ENCODE measurements at regions not wholly inside any gene's neighbourhood (a gene's known extent, or its start where the extent isn't known, plus 50 kb on each side); places are given as distances from the start of the nearest gene placed in this dataset.

GRCh38 chr10:106185951-106186350 lies 978.6 kb downstream of the SORCS1 start:
- H3K27ac ChIP-seq (ENCODE audit: low read depth, low read length) = no peak overlapping the region
- H3K27me3 ChIP-seq (ENCODE audit: insufficient read depth, low read length) = no peaks in the 10 kb centered on the region
- no peaks in the 10 kb centered on the region for H4K20me1 ChIP-seq (ENCODE audit: insufficient read depth, low read length)
- no peak overlapping the region for H2AFZ ChIP-seq (ENCODE audit: low read length)
- H3K36me3 ChIP-seq (ENCODE audit: insufficient read depth, low read length) = no peaks in the 10 kb centered on the region
- H3K9me3 ChIP-seq (ENCODE audit: low read depth, low read length) = no peaks in the 10 kb centered on the region
- H3K79me2 ChIP-seq (ENCODE audit: insufficient read depth, low read length) = no peaks in the 10 kb centered on the region
- no peak for TF ChIP-seq CTCF (IDR thresholded peaks at IDR 0.05; ENCODE audit: extremely low read depth, low read depth, low read length)
- no peak overlapping the region for H3K4me2 ChIP-seq (ENCODE audit: insufficient read depth, low read length)
- no peaks in the 10 kb centered on the region for H3K4me1 ChIP-seq (ENCODE audit: insufficient read depth, low read length)
- H3K4me3 ChIP-seq (ENCODE audit: insufficient read depth, low read length) = no peak overlapping the region
- DNase-seq (ENCODE audit: insufficient read length, low spot score, missing footprints) = no peak

DNA sequence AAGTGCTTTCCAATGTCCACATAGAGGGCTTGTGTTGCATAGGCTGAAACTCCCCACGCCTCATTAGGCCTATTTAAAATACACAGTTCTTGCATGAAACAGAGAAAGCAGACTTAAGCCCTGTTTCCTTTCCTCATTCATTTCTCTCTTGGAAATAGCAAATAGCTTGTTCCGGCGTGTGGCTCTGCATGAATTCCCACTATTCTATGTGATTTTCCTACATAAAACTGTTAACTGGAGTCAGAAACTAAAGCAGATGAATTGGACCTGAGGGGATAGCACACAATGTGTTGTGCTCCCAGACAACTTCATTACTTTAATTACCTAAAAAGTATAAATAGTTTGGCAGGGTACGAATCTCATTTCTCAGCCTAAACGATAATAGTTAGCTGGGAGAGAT lies 981.5 kb downstream of the SORCS1 start:
- Histone ChIP-seq H3K4me2 (ENCODE audit: insufficient read depth, low read length) (no peak overlapping the region), H3K79me2 (ENCODE audit: insufficient read depth, low read length) (no peaks in the 10 kb centered on the region), H3K27me3 (ENCODE audit: insufficient read depth, low read length) (no peaks in the 10 kb centered on the region), H3K4me1 (ENCODE audit: insufficient read depth, low read length) (no peaks in the 10 kb centered on the region), H2AFZ (ENCODE audit: low read length) (no peak overlapping the region), H3K36me3 (ENCODE audit: insufficient read depth, low read length) (no peaks in the 10 kb centered on the region), H3K27ac (ENCODE audit: low read depth, low read length) (no peak overlapping the region), H3K9me3 (ENCODE audit: low read depth, low read length) (no peaks in the 10 kb centered on the region), H3K4me3 (ENCODE audit: insufficient read depth, low read length) (no peak overlapping the region), H4K20me1 (ENCODE audit: insufficient read depth, low read length) (no peaks in the 10 kb centered on the region)
- DNase-seq (ENCODE audit: insufficient read length, low spot score, missing footprints) = no peak
- TF ChIP-seq CTCF (IDR thresholded peaks at IDR 0.05; ENCODE audit: extremely low read depth, low read depth, low read length) = no peak

DNA sequence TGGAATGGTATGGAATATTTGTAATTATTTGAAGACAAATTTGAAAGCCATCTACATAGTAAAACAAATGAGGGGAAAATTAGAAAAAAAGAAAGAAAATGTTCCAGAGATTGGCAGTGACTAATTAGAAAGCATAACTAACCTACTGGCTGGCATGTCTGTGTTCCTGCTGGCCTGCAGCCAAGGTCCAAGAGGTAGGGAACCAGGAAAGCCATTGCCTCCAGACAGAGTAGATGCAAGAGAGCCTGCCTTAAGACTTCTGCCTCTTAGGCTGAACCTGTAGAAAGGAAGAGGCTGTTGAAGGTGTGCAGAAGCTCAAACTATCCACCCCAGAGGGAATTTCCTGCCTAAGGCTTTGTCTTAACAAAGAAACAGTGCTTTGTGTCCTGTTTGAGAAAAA lies 982.0 kb downstream of the SORCS1 start:
- no peaks in the 10 kb centered on the region for H3K9me3 ChIP-seq (ENCODE audit: low read depth, low read length)
- TF ChIP-seq CTCF (IDR thresholded peaks at IDR 0.05; ENCODE audit: extremely low read depth, low read depth, low read length) = no peak
- DNase-seq (ENCODE audit: insufficient read length, low spot score, missing footprints) = no peak

GRCh38 chr10:106181501-106181900 lies 983.0 kb downstream of the SORCS1 start:
- Histone ChIP-seq H3K4me3 (ENCODE audit: insufficient read depth, low read length) (no peak overlapping the region), H3K4me2 (ENCODE audit: insufficient read depth, low read length) (no peak overlapping the region), H3K36me3 (ENCODE audit: insufficient read depth, low read length) (no peaks in the 10 kb centered on the region), H2AFZ (ENCODE audit: low read length) (no peak overlapping the region), H3K9me3 (ENCODE audit: low read depth, low read length) (no peaks in the 10 kb centered on the region), H3K27me3 (ENCODE audit: insufficient read depth, low read length) (no peaks in the 10 kb centered on the region), H3K79me2 (ENCODE audit: insufficient read depth, low read length) (no peaks in the 10 kb centered on the region), H4K20me1 (ENCODE audit: insufficient read depth, low read length) (no peaks in the 10 kb centered on the region), H3K4me1 (ENCODE audit: insufficient read depth, low read length) (no peaks in the 10 kb centered on the region), H3K27ac (ENCODE audit: low read depth, low read length) (no peak overlapping the region)
- no peak for TF ChIP-seq CTCF (IDR thresholded peaks at IDR 0.05; ENCODE audit: extremely low read depth, low read depth, low read length)
- no peak for DNase-seq (ENCODE audit: insufficient read length, low spot score, missing footprints)

More for the DNA sequence above, 982.0 kb downstream of the SORCS1 start:
- Histone ChIP-seq H4K20me1 (ENCODE audit: insufficient read depth, low read length) (no peaks in the 10 kb centered on the region), H3K4me3 (ENCODE audit: insufficient read depth, low read length) (no peak overlapping the region), H3K27ac (ENCODE audit: low read depth, low read length) (no peak overlapping the region), H3K36me3 (ENCODE audit: insufficient read depth, low read length) (no peaks in the 10 kb centered on the region), H3K4me2 (ENCODE audit: insufficient read depth, low read length) (no peak overlapping the region), H2AFZ (ENCODE audit: low read length) (no peak overlapping the region), H3K27me3 (ENCODE audit: insufficient read depth, low read length) (no peaks in the 10 kb centered on the region), H3K79me2 (ENCODE audit: insufficient read depth, low read length) (no peaks in the 10 kb centered on the region), H3K4me1 (ENCODE audit: insufficient read depth, low read length) (no peaks in the 10 kb centered on the region)
